OCI-LY1 (cell line): ENCODE measurements at regions not wholly inside any gene's neighbourhood (a gene's known extent, or its start where the extent isn't known, plus 50 kb on each side); places are given as distances from the start of the nearest gene placed in this dataset.

Experiments
- CTCF ChIP-seq: fragments of 200-600 bp; sonication (generic), shearing (Covaris generic); IDR thresholded peaks from 2 replicates; pipeline ENCODE4 v1.5.1; 2017; ENCODE audit warnings: mild to moderate bottlenecking, antibody characterized with exemption, low read length, moderate library complexity, mixed read lengths
- EZH2 ChIP-seq: fragments of 200-600 bp; sonication (generic), shearing (Covaris generic); IDR thresholded peaks from 2 replicates; pipeline ENCODE4 v1.8.0; 2017; ENCODE audit warnings: borderline replicate concordance, mixed run types, mild to moderate bottlenecking, antibody characterized with exemption, low read length, moderate library complexity, mixed read lengths

- TF ChIP-seq CTCF = no peak
- TF ChIP-seq EZH2 = no peak
These were observed 948.3 kb upstream of the NOVA1 start for GRCh38 chr14:27546111-27546510.
